ENCODE measurements at regions not wholly inside any gene's neighbourhood (a gene's known extent, or its start where the extent isn't known, plus 50 kb on each side); places are given as distances from the start of the nearest gene placed in this dataset.
"Not testable (repeated sequence)": the region's sequence is repeated elsewhere in the genome, so short reads cannot be mapped to it uniquely, and the experiment has no call there.

GRCh38 chr17:71638668-71639067 lies 482.2 kb upstream of the SOX9 start:
- TF ChIP-seq ZNF274 (IDR thresholded peaks at IDR 0.05; ENCODE audit: low read depth, low read length), result no peak
- no peak overlapping the region for H3K4me3 ChIP-seq (ENCODE audit: low read length)

DNA sequence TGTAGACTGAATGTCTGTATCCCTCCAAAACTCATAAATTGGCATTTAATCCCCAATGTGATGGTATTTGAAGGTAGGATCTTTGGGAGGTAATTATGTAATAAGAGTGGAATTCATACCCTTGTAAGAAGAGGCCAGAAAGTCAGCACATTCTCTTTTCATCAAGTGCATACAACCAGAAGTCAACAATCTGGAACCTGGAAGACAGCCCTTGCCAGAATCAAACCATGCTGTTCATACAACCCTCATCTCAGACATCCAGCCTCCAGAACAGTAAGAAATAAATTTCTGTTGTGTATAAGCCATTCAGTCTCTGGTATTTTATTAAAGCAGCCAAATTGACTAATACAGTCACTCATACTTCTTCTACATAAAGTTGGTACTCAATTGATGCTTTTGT lies 481.0 kb upstream of the SOX9 start:
- TF ChIP-seq ZNF274 (IDR thresholded peaks at IDR 0.05; ENCODE audit: low read depth, low read length), result no peak
- H3K4me3 ChIP-seq (ENCODE audit: low read length), result no peak overlapping the region

DNA sequence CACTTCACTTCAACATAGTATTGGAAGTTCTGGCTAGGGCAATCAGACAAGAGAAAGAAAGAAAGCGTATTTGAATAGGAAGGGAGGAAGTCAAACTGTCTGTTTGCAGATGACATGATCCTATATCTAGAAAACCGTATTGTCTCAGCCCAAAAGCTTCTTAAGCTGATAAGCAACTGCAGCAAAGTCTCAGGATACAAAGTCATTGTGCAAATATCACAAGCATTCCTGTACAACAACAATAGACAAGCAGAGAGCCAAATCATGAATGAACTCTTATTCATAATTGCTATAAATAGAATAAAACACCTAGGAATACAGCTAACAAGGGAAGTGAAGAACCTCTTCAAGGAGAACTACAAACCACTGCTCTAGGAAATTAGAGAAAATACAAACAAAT lies 473.9 kb upstream of the SOX9 start:
- H3K4me3 ChIP-seq (ENCODE audit: low read length), result not testable (repeated sequence)

GRCh38 chr17:71648342-71648741 lies 472.5 kb upstream of the SOX9 start:
- not testable (repeated sequence) for H3K4me3 ChIP-seq (ENCODE audit: low read length)

GRCh38 chr17:71649941-71650350 lies 470.9 kb upstream of the SOX9 start:
- H3K4me3 ChIP-seq (ENCODE audit: low read length), result no peak overlapping the region
- no peak for TF ChIP-seq ZNF274 (IDR thresholded peaks at IDR 0.05; ENCODE audit: low read depth, low read length)

DNA sequence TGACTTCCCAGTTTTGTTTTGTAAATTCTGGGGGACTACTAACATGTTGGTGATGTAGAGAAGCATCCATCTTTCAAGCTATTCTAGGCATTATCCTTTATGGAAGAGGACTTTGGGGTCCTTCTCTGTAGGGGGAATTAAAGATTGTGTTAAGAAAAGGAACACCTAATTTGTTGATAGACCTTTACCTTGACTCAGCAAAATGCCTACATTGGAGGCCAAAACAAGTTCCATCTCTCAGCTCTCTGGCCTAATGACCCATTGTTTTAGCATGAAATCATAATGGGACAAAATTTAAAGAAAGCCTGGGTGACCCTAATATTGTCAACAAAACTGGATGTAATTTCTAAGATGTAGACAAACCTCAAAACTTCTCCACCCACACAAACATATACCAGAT lies 465.3 kb upstream of the SOX9 start:
- TF ChIP-seq ZNF274 (IDR thresholded peaks at IDR 0.05; ENCODE audit: low read depth, low read length), result no peak
- H3K4me3 ChIP-seq (ENCODE audit: low read length), result no peak overlapping the region

- H3K4me3 ChIP-seq (ENCODE audit: low read length), result no peak overlapping the region
- TF ChIP-seq ZNF274 (IDR thresholded peaks at IDR 0.05; ENCODE audit: low read depth, low read length), result no peak
Observed at GRCh38 chr17:71656964-71657858, 463.6 kb upstream of the SOX9 start.

DNA sequence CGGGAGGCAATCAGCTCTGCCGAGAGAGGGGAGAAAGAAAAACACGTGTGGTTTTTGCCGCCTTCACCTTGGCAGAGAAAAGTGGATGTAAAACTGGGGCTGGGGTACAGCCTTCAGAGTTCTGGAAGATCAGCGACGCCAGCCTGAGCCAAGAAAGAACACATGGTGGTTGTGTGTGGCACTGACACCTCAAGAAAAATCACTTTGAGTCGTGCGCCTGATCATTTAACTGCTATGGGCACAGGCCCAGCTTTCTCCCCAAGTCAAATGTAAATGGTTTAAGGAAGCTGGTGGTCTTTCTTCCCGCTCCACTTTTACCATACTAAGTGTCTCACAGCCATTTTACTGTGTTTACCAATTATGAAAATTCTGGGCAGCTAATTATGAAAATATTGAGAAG lies 461.8 kb upstream of the SOX9 start:
- TF ChIP-seq ZNF274 (IDR thresholded peaks at IDR 0.05; ENCODE audit: low read depth, low read length), result no peak

GRCh38 chr17:71664861-71665260 lies 456.0 kb upstream of the SOX9 start:
- no peak overlapping the region for H3K4me3 ChIP-seq (ENCODE audit: low read length)
- no peak for TF ChIP-seq ZNF274 (IDR thresholded peaks at IDR 0.05; ENCODE audit: low read depth, low read length)

More for the DNA sequence above, 461.8 kb upstream of the SOX9 start:
- H3K4me3 ChIP-seq (ENCODE audit: low read length), result no peak overlapping the region

DNA sequence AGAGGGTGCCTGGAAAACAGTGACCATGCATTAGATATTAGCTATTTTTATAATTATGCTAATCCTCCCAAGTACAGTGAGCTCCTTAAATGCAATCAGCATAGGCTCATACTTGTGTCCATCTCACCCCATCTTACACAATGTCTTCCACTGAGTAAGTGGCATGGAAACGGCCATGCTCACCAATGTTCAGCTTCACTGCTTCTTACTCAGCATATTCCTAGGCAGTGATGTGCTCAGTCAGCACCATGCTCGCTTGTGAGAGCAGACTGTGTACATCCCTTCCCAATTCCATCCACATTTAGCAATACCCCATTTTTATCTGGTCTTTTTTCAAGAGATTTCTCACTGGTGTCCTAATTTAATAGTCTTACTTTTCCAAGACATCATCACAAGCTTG lies 454.8 kb upstream of the SOX9 start:
- H3K4me3 ChIP-seq (ENCODE audit: low read length), result no peak overlapping the region
- no peak for TF ChIP-seq ZNF274 (IDR thresholded peaks at IDR 0.05; ENCODE audit: low read depth, low read length)

GRCh38 chr17:71667661-71668060 lies 453.2 kb upstream of the SOX9 start:
- H3K4me3 ChIP-seq (ENCODE audit: low read length), result no peak overlapping the region
- no peak for TF ChIP-seq ZNF274 (IDR thresholded peaks at IDR 0.05; ENCODE audit: low read depth, low read length)

DNA sequence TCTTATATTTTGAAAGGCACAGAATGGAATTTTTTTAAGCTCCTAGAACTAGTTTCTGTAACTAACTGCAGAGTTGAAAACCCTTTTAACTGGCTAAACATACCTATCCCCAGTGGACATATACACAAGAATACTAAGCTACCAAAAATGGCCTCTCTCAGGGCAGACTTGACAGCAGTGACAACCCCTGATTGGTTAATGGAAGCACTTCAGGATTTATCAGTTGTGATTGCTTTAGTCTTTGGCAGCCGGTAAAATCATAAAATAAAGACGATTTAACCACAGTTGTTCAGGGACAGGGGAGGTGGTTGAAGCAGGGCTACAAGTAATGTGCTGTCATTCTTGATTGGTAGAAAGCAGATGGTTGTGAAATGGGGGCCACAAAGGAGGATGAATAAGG lies 452.0 kb upstream of the SOX9 start:
- TF ChIP-seq ZNF274 (IDR thresholded peaks at IDR 0.05; ENCODE audit: low read depth, low read length), result no peak

GRCh38 chr17:71677439-71677838 lies 443.4 kb upstream of the SOX9 start:
- TF ChIP-seq ZNF274 (IDR thresholded peaks at IDR 0.05; ENCODE audit: low read depth, low read length), result no peak
- H3K4me3 ChIP-seq (ENCODE audit: low read length), result no peak overlapping the region

More for the DNA sequence above, 452.0 kb upstream of the SOX9 start:
- H3K4me3 ChIP-seq (ENCODE audit: low read length), result no peak overlapping the region

DNA sequence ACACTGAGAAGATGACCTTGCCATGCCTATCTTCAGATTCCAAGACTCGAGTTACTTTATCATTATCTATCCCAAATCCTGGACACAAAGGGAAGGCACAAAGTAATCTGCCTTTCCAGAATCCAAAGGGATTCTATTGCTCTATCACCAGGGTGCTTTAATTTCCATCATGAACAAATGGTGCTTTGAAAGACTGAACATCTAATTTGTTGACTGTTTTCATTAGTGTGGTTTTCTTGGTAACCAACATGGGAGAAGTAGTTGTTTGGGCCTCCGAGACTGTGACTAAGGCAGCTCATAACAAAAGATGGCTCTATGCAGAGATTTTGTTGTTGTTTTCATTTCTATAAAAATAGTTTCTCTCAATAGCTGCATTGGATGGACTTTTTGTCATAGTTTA lies 441.0 kb upstream of the SOX9 start:
- TF ChIP-seq ZNF274 (IDR thresholded peaks at IDR 0.05; ENCODE audit: low read depth, low read length), result no peak
- no peak overlapping the region for H3K4me3 ChIP-seq (ENCODE audit: low read length)

DNA sequence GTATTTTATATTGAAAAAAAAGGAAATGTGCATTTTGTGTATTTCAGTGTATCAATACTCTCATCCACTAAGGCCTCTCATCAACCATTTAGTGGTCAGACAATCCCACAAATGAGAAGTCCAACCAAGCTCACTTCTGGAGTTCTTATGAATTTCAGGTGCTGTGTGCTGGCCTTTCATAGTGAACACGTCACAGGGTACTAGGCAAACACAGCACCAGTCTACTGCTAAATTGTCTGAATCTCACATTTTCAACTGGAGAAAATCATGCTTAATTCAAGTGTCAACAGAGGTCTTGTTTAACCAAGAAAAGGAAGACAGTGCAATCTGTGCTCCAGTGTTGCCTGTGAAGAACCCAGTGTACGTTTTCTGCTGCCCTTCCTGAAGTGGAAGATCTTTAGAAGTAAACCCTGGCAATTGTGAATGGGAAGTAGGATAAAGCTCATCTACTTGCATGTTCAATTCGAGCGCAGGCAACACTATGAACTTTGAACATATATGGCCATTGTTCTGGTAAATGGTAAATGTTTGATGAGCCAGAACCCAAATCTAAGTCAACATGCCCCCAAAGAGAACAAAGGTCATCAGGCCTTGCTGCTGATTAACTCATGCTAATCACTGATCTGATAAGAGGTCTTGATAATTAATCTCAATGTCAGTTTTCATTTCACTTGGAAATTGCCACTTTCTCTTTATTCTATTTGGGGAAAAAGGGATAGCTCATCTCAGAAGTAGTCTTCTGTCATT lies 439.2 kb upstream of the SOX9 start:
- no peak for TF ChIP-seq ZNF274 (IDR thresholded peaks at IDR 0.05; ENCODE audit: low read depth, low read length)
- H3K4me3 ChIP-seq (ENCODE audit: low read length), result no peak overlapping the region

Measured in GM08714 (cell line).